Neural progenitor cell (in vitro differentiated cells): ENCODE measurements at regions not wholly inside any gene's neighbourhood (a gene's known extent, or its start where the extent isn't known, plus 50 kb on each side); places are given as distances from the start of the nearest gene placed in this dataset.
"Not testable (repeated sequence)": the region's sequence is repeated elsewhere in the genome, so short reads cannot be mapped to it uniquely, and the experiment has no call there.

ENCODE experiments used
- DNase-seq: peaks from one replicate; pipeline ENCODE4 v3.0.0-alpha.2; 2016; ENCODE audit warnings: low spot score
- H2AFZ ChIP-seq: fragments of 200-600 bp; sonication (generic); replicated peaks from 2 replicates; pipeline ENCODE4 v1.6.1; 2016; ENCODE audit warnings: antibody characterized with exemption
- H3F3A ChIP-seq: fragments of 200-600 bp; sonication (generic); 2 replicates; pipeline ENCODE4 v1.6.1; 2016; ENCODE audit warnings: antibody characterized with exemption, low read depth
- H3K27ac ChIP-seq: fragments of 200-600 bp; sonication (generic); 2 replicates; pipeline ENCODE4 v1.5.1; 2016; ENCODE audit warnings: mild to moderate bottlenecking
- H3K27me3 ChIP-seq: fragments of 200-600 bp; sonication (generic); 2 replicates; pipeline ENCODE4 v1.6.1; 2016; ENCODE audit warnings: mild to moderate bottlenecking, moderate library complexity
- H3K36me3 ChIP-seq: fragments of 200-600 bp; sonication (generic); 2 replicates; pipeline ENCODE4 v1.5.1; 2016
- H3K4me1 ChIP-seq: fragments of 200-600 bp; sonication (generic); 2 replicates; pipeline ENCODE4 v1.6.1; 2016; ENCODE audit warnings: mixed run types
- H3K4me2 ChIP-seq: fragments of 200-600 bp; sonication (generic); 2 replicates; pipeline ENCODE4 v1.6.1; 2016
- H3K4me3 ChIP-seq: fragments of 200-600 bp; sonication (generic); 2 replicates; pipeline ENCODE4 v1.5.1; 2016
- H3K79me2 ChIP-seq: fragments of 200-600 bp; sonication (generic); 2 replicates; pipeline ENCODE4 v1.6.1; 2016; ENCODE audit warnings: low read depth
- H3K9ac ChIP-seq: fragments of 200-600 bp; sonication (generic); 2 replicates; pipeline ENCODE4 v1.6.1; 2016
- H3K9me3 ChIP-seq: fragments of 200-600 bp; sonication (generic); 2 replicates; pipeline ENCODE4 v1.5.1; 2016; ENCODE audit warnings: low read depth
- H4K20me1 ChIP-seq: fragments of 200-600 bp; sonication (generic); 2 replicates; pipeline ENCODE4 v1.6.1; 2016; ENCODE audit warnings: low read depth
- H3K27ac Mint-ChIP-seq: 3 replicates; pipeline ENCODE4 v1.8.0; 2021; ENCODE audit warnings: mixed read lengths
- H3K27me3 Mint-ChIP-seq: 2 replicates; pipeline ENCODE4 v1.8.0; 2022; ENCODE audit warnings: low read depth, mild to moderate bottlenecking, inconsistent platforms, moderate library complexity, mixed read lengths; ENCODE audit not compliant: insufficient read depth
- H3K36me3 Mint-ChIP-seq: 3 replicates; pipeline ENCODE4 v1.8.0; 2021; ENCODE audit warnings: mixed read lengths
- H3K4me1 Mint-ChIP-seq: 3 replicates; pipeline ENCODE4 v1.8.0; 2021; ENCODE audit warnings: mixed read lengths
- H3K4me3 Mint-ChIP-seq: 3 replicates; pipeline ENCODE4 v1.8.0; 2021; ENCODE audit warnings: mild to moderate bottlenecking, moderate library complexity, mixed read lengths
- H3K9me3 Mint-ChIP-seq: 3 replicates; pipeline ENCODE4 v1.8.0; 2020; ENCODE audit warnings: mixed read lengths
- EZH2 ChIP-seq: fragments of 200-600 bp; sonication (generic); IDR thresholded peaks from 2 replicates; pipeline ENCODE4 v1.6.1; 2017; ENCODE audit warnings: antibody characterized with exemption, mild to moderate bottlenecking, moderate library complexity
- EZH2phosphoT487 ChIP-seq: fragments of 200-600 bp; sonication (generic); IDR thresholded peaks from 2 replicates; pipeline ENCODE4 v1.6.1; 2017; ENCODE audit warnings: antibody characterized with exemption
- TF ChIP-seq, protein P1 (sequence below): fragments of 200-600 bp; sonication (generic); IDR thresholded peaks from 2 replicates; pipeline ENCODE4 v1.5.1; 2017; ENCODE audit warnings: antibody characterized with exemption, mild to moderate bottlenecking

DNA sequence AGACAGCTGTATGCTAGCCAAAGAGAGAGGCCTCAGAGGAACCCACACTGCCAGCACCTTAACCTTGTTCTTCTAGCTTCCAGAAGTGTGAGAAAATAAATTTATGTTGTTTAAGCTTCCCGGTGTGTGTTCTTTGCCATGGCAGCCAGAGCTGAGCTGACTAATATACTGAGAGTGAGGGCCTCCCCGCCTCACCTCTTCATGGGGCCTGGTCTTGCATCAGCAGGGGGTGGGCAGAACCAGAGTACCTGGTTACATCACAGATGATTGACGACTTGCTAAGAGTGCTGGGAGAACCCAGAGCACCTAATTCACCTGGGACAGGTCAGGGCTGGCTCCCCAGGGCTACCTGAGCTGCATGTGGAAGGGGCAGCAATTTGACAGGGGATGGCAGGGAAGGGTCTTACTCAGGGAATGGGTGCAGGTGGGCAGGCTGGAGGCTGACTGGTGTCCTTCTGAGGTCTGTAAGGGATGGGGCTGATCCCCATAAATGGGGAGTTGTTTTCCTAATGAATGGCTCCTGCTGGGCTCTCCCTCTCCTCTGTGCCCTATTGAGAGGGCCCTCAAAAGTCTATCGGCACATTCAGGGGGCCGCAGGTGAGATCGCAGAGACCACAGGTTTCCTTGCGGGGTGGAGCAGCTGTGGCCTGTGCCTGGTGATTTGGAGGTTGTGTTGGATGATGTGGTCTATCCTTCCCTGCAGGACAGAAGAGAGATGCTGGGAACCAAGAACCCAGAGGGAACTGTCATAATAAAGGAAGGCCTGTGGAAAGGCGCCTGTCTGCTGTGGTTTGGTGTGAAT is 60.6 kb upstream of the ETV3 start:
- H3K27ac Mint-ChIP-seq: no peak overlapping the region
- H3K4me3 Mint-ChIP-seq: no peak overlapping the region
- TF ChIP-seq, protein P1, sequence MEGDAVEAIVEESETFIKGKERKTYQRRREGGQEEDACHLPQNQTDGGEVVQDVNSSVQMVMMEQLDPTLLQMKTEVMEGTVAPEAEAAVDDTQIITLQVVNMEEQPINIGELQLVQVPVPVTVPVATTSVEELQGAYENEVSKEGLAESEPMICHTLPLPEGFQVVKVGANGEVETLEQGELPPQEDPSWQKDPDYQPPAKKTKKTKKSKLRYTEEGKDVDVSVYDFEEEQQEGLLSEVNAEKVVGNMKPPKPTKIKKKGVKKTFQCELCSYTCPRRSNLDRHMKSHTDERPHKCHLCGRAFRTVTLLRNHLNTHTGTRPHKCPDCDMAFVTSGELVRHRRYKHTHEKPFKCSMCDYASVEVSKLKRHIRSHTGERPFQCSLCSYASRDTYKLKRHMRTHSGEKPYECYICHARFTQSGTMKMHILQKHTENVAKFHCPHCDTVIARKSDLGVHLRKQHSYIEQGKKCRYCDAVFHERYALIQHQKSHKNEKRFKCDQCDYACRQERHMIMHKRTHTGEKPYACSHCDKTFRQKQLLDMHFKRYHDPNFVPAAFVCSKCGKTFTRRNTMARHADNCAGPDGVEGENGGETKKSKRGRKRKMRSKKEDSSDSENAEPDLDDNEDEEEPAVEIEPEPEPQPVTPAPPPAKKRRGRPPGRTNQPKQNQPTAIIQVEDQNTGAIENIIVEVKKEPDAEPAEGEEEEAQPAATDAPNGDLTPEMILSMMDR: no peak
- TF ChIP-seq EZH2phosphoT487: no peak
- TF ChIP-seq EZH2: no peak
- no peak overlapping the region for H3K4me3 ChIP-seq
- H3K36me3 Mint-ChIP-seq: no peaks in the 10 kb centered on the region
- DNase-seq: no peak
- no peaks in the 10 kb centered on the region for H3K9me3 ChIP-seq
- H3K27ac ChIP-seq: no peak overlapping the region
- no peak overlapping the region for H3K9ac ChIP-seq
- H3K4me1 Mint-ChIP-seq: peaks cover under 1% of the 10 kb centered on the region
- H3K9me3 Mint-ChIP-seq: no peaks in the 10 kb centered on the region
- no peaks in the 10 kb centered on the region for H3K27me3 ChIP-seq
- H3K4me2 ChIP-seq: no peak overlapping the region
- H3F3A ChIP-seq: no peaks in the 10 kb centered on the region
- H3K27me3 Mint-ChIP-seq: peaks cover 2% of the 10 kb centered on the region
- no peaks in the 10 kb centered on the region for H3K36me3 ChIP-seq
- no peaks in the 10 kb centered on the region for H3K79me2 ChIP-seq
- H4K20me1 ChIP-seq: no peaks in the 10 kb centered on the region
- H2AFZ ChIP-seq: no peak overlapping the region
- H3K4me1 ChIP-seq: no peaks in the 10 kb centered on the region

DNA sequence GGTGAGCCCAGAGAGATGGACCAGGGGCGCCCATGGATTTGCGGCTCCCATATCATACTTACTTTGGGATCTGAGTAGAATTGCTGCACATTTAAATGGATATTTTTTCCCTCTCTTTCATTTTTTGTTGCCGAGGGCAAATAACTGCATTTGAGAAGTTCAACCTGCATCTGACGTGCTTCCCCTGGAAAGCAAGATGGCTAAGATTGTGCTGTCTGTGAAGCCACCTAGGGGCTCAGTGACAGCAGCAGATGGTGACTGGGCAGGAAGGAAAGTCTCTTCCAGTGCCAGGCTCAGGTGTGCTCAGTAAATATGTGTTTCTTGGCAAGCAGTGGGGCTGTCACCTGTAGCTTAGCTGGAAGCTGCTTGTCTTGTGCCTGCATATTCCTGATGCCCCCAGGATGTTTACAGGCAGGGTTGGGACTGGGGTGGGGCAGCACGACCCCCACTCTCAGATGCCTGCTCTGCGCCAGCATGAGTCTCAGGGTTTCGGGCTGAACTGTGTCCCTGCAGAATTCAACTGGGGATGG is 59.8 kb upstream of the ETV3 start:
- H3K36me3 ChIP-seq: no peaks in the 10 kb centered on the region
- no peak overlapping the region for H3K9ac ChIP-seq
- no peak overlapping the region for H3K27ac ChIP-seq
- no peak for DNase-seq
- H3K9me3 ChIP-seq: no peaks in the 10 kb centered on the region
- no peaks in the 10 kb centered on the region for H3K36me3 Mint-ChIP-seq
- H2AFZ ChIP-seq: no peak overlapping the region
- H3K27me3 Mint-ChIP-seq: peaks cover 2% of the 10 kb centered on the region
- no peaks in the 10 kb centered on the region for H3K27me3 ChIP-seq
- H3K4me1 ChIP-seq: no peaks in the 10 kb centered on the region
- no peaks in the 10 kb centered on the region for H3K9me3 Mint-ChIP-seq
- H3F3A ChIP-seq: no peaks in the 10 kb centered on the region
- H4K20me1 ChIP-seq: no peaks in the 10 kb centered on the region
- no peak overlapping the region for H3K4me3 Mint-ChIP-seq
- no peak overlapping the region for H3K27ac Mint-ChIP-seq
- TF ChIP-seq EZH2phosphoT487 (no peak), EZH2 (no peak)
- TF ChIP-seq, protein P1: no peak
- H3K4me1 Mint-ChIP-seq: peaks cover 2% of the 10 kb centered on the region
- H3K4me2 ChIP-seq: no peak overlapping the region
- no peaks in the 10 kb centered on the region for H3K79me2 ChIP-seq
- H3K4me3 ChIP-seq: no peak overlapping the region

DNA sequence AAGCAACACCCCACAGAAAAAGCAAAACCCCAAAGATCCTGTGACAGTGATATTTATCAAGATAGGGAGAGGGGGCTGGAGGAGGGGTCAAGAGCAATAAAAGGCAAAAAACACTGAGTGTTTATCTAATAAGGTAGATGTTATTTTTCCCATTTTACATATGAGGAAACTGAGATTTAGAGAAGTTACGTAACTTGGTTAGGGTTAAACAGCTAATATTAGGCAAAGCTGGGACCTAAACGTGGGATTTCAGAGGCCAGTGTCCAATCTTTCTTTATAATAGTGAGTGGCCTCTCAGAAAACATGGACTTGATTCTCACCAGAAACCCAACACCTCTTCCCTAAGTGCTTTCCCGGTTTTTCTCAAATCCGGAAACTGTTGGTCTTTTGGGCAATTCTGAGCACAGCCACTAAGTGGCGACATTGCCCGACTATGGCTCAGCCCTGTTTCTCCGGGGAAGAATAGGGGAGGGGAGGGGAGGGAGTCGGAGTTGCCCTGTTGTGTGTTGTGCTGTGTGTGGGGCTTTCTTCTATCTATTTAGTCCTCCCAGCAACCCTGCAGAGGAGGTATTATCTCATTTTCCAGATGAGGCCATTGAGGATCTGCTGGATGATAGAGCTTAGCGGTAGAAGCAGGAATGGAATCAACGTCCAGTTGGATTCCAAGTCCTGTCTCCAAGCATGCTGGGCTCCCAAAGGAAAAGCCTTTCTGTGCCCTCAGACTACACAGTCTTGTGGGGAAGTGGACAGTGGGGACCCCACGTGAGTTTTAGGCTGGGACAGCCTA is 58.7 kb upstream of the ETV3 start:
- not testable (repeated sequence) for H3K27me3 Mint-ChIP-seq, H3K4me3 Mint-ChIP-seq, H3F3A ChIP-seq, H3K4me1 ChIP-seq, H3K4me2 ChIP-seq, H3K36me3 ChIP-seq, H4K20me1 ChIP-seq, H3K9ac ChIP-seq, H3K27ac Mint-ChIP-seq, H3K27me3 ChIP-seq, H3K9me3 ChIP-seq, H3K36me3 Mint-ChIP-seq, H3K4me1 Mint-ChIP-seq, H3K27ac ChIP-seq, H3K4me3 ChIP-seq, H3K9me3 Mint-ChIP-seq, H3K79me2 ChIP-seq
- TF ChIP-seq, protein P1: peak; percentile 55
- DNase-seq: peak; percentile 39
- H2AFZ ChIP-seq: peak overlapping the region; percentile 4
